Peyer's patch (tissue), 4 donors: ENCODE measurements at regions not wholly inside any gene's neighbourhood (a gene's known extent, or its start where the extent isn't known, plus 50 kb on each side); places are given as distances from the start of the nearest gene placed in this dataset.

Experiments
- DNase-seq, 3 donors: peaks; one replicate each; pipeline ENCODE4 v3.0.0-alpha.2; 2017 to 2019
- H3K27ac ChIP-seq, 4 donors: fragments of 200-600 bp; sonication (generic); one replicate each; pipeline ENCODE4 v1.5.1; 2016 to 2019
- H3K27me3 ChIP-seq, 2 donors: fragments of 200-600 bp; sonication (generic); one replicate each; pipeline ENCODE4 v1.5.1; 2019
- H3K36me3 ChIP-seq, 3 donors: fragments of 200-600 bp; sonication (generic); one replicate each; pipeline ENCODE4 v1.5.1; 2016 to 2019
- H3K4me1 ChIP-seq, 4 donors: fragments of 200-600 bp; sonication (generic); one replicate each; pipeline ENCODE4 v1.5.1; 2016 to 2019
- H3K4me3 ChIP-seq, 4 donors: fragments of 200-600 bp; sonication (generic); 1 replicate in 3 of 4; 2 replicates in 1 of 4; pipeline ENCODE4 v1.5.1; 2016 to 2019; ENCODE audit warnings: mild to moderate bottlenecking in 1 of 4
- H3K9me3 ChIP-seq, 4 donors: fragments of 200-600 bp; sonication (generic); one replicate each; pipeline ENCODE4 v1.5.1; 2016 to 2019; ENCODE audit warnings: mild to moderate bottlenecking in 1 of 4
- CTCF ChIP-seq, 6 experiments: fragments of 450-650 bp in 4 of 6; fragments of 200-600 bp in 2 of 6; sonication (generic) in 1 of 6; IDR thresholded peaks; one replicate each; pipeline ENCODE4 v1.5.1; 2017 to 2019; ENCODE audit warnings: antibody characterized with exemption in 6 of 6, mild to moderate bottlenecking in 3 of 6, moderate library complexity in 1 of 6
- POLR2A ChIP-seq, 2 donors: fragments of 450-650 bp; IDR thresholded peaks; one replicate each; pipeline ENCODE4 v1.5.1; 2017; ENCODE audit warnings: antibody characterized with exemption in 2 of 2, mild to moderate bottlenecking in 2 of 2, moderate library complexity in 2 of 2

- Histone ChIP-seq H3K27ac (no peak overlapping the region), H3K9me3 (no peaks in the 10 kb centered on the region), H3K4me1 (no peaks in the 10 kb centered on the region), H3K27me3 (no peaks in the 10 kb centered on the region), H3K4me3 (no peak overlapping the region), H3K36me3 (no peaks in the 10 kb centered on the region)
- no peak for DNase-seq
- TF ChIP-seq POLR2A (IDR thresholded peaks at IDR 0.05) (no peak), CTCF (IDR thresholded peaks at IDR 0.05) (no peak)
Observed at GRCh38 chr5:169512385-169512784, 71.2 kb upstream of the SPDL1 start.

DNA sequence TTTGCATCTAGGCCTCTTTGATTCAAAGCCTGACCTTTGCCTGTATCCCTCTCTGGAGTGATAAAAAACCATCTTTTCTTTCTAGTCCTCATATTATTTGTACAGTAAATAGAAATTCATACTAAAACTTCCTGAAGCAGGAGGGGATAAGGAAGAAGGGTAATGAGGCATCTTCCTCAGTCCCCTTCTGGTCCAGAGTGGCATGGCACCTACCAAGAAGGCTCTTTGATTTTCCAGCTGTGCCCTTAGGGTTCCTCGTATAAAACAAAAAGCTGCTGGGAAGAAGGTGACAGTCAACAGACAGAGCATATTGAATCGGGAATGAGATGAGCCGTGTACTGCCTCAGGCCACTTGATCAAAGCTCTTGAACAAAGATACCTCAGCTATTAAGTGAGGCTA lies 71.9 kb upstream of the SPDL1 start:
- no peaks in the 10 kb centered on the region for H3K27me3 ChIP-seq
- DNase-seq, result no peak
- no peaks in the 10 kb centered on the region for H3K4me1 ChIP-seq
- no peak for TF ChIP-seq CTCF (IDR thresholded peaks at IDR 0.05)
- no peak for TF ChIP-seq POLR2A (IDR thresholded peaks at IDR 0.05)
- no peaks in the 10 kb centered on the region for H3K36me3 ChIP-seq
- no peak overlapping the region for H3K4me3 ChIP-seq
- no peaks in the 10 kb centered on the region for H3K9me3 ChIP-seq
- no peak overlapping the region for H3K27ac ChIP-seq

- Histone ChIP-seq H3K4me1 (no peaks in the 10 kb centered on the region), H3K4me3 (no peak overlapping the region), H3K27ac (no peak overlapping the region), H3K9me3 (no peaks in the 10 kb centered on the region), H3K27me3 (no peaks in the 10 kb centered on the region), H3K36me3 (no peaks in the 10 kb centered on the region)
- no peak for DNase-seq
- TF ChIP-seq CTCF (IDR thresholded peaks at IDR 0.05), result no peak
- TF ChIP-seq POLR2A (IDR thresholded peaks at IDR 0.05), result no peak
Observed at GRCh38 chr5:169507051-169507450, 76.5 kb upstream of the SPDL1 start.

DNA sequence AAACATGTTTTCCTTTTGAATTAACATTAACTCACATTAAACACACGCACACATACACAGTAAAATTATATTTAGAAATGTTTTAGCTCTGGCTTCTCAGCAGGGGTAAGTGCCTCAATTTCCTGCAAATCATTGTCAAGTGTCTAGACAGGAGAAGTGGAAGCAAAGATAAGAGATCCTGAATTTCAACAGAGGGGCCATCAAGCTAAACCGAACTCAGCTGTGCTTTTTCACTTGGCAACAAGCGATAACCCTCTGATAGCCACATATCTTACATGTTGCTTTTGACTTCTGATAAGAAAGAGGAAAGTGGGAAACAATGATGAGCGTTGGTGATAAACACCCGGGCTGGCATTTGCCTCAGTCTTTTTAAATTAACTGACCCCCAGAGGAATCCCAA lies 79.7 kb upstream of the SPDL1 start:
- H3K27ac ChIP-seq, result no peak overlapping the region
- no peaks in the 10 kb centered on the region for H3K36me3 ChIP-seq
- no peak overlapping the region for H3K4me3 ChIP-seq
- no peaks in the 10 kb centered on the region for H3K4me1 ChIP-seq
- no peaks in the 10 kb centered on the region for H3K9me3 ChIP-seq
- TF ChIP-seq CTCF (IDR thresholded peaks at IDR 0.05) (no peak), POLR2A (IDR thresholded peaks at IDR 0.05) (no peak)
- no peak for DNase-seq
- no peaks in the 10 kb centered on the region for H3K27me3 ChIP-seq

DNA sequence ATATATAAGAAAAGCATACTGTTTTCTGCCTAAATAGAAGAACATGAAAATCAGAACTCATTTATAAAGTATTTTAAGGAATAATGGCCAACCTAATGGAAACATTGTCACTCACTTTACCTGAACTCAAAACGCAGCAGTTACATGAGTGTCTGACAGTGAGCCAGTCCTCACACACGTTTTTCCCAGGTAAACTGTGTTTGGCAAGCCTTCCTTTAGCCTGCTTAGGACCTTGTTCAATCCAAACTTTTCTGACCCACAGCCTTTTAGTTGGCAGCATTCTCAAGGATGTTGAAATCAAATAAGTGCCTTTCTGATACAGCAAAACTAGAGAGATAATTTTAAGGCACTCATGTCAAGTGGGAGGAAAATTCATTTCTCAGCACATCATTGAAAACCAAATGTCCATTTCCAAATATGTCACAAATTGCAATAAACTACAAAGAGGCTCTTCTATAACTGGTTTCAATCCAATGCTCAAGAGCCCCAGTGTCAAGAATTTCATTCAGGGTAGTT lies 83.5 kb upstream of the SPDL1 start:
- Histone ChIP-seq H3K27ac (no peak overlapping the region), H3K4me1 (peaks cover 0 to 3% (median 0%) of the 10 kb centered on the region in 4 donors)
- no peak for DNase-seq

More for the DNA sequence above, 83.5 kb upstream of the SPDL1 start:
- Histone ChIP-seq H3K36me3 (no peaks in the 10 kb centered on the region), H3K9me3 (no peaks in the 10 kb centered on the region), H3K27me3 (no peaks in the 10 kb centered on the region), H3K4me3 (no peak overlapping the region)
- TF ChIP-seq POLR2A (IDR thresholded peaks at IDR 0.05) (no peak), CTCF (IDR thresholded peaks at IDR 0.05) (no peak)
